HG03108 (cell line): ENCODE measurements at regions not wholly inside any gene's neighbourhood (a gene's known extent, or its start where the extent isn't known, plus 50 kb on each side); places are given as distances from the start of the nearest gene placed in this dataset.

Experiments
- ATAC-seq: cut with Tn5 transposase; IDR thresholded peaks from one replicate; pipeline ENCODE4 v1.9.1; 2021; ENCODE audit warnings: moderate library complexity; ENCODE audit not compliant: unreplicated experiment

DNA sequence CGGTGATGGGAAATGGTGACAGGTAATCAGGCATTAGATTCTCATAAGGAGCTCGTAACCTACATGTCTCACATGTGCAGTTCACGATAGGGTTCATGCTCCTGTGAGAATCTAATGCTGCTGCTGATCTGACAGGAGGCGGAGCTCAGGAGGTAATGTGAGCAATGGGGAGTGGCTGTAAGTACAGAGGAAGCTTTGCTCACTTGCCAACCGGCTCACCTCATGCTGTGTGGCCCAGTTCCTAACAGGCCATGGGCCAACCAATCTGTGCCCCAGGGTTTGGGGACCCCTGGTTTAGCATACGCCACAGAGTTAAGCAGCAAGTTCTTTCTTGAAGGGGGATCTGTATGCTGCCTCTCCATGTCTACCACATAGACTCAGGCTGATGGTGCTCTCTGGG is 133.1 kb downstream of the IQUB start:
- ATAC-seq, result no peak

DNA sequence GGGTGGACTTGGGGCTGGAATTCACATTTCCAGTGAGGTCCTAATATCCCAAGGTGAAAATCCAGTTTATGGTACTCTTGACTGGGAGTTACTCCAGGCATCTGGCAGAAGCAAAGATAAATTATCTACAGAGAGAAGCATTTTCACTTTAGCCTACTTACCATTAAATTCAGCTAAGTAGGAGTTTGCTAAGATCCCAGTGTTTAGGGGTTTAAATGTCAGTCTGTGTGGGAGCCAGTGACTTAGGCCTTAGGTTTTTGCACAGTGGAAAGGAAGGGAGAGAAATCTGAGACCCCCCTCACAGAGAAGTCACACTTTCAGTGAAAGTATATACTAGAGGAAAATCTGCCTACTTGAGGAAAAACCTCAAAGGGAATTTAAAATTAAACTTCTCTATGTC is 134.2 kb downstream of the IQUB start:
- no peak for ATAC-seq

DNA sequence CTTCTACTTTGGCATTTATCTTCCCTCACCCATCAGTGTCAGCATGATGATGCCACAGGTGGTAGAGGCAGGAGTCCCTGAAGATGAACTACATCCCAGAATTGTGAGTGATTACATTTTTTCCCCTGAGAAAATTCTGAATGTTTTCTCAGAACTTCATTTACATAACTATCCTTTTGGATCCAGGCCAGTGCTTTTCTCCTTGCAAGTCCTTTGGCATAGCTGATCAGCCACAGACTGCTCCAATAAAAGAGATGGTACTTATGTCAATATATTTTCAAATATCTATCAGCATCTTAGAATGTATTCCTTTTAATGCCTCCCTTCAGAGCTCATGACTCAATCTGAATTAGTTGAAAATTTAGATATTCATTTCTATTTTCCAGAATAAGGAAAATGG is 135.5 kb downstream of the IQUB start:
- ATAC-seq, result no peak

DNA sequence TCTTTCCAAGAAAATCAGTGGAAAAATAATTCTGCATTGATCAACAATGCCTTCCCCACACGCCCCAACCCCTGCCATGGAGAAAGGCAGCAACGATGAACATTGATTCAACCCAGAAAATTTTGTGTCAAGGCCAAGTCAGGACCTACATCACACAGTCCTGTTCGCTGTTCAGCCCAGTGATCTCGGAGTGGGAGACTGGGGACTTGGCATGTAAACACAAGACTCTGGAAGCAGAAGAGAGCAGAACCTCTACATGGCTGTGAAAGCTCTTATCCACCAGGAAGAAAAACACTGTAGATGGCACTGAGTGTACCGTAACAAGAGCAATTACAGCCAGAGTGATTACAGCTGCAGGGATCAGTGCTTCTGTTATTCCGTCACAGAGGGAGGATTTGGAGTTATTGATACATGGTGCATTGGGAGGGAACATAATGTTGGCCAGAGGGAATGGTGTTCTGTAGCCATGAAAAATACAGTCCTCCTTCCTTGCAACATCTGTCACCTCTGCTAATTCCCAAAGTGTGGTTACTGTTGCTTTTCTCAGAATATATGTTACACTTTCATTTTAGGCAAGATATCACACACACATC is 136.6 kb downstream of the IQUB start:
- ATAC-seq, result no peak

DNA sequence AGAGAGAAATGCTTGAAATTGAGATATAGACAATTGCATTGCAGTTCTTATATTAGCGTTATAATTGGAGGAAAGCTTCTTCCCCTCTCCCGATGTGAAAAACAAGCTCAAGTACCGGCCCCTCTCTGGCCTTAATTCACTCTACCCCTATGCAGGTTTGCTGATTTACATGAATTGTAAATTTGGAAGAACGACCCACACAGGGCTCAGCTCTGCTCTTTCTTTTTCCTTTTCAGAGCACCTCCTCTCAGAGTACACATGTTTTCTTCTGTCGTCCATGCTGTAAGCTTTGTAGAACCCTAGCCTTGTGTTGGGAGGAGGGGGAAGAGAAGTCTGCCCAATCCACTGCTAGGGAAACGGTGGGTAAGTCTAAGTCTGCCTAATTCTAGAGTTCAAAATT is 140.8 kb downstream of the IQUB start:
- no peak for ATAC-seq

DNA sequence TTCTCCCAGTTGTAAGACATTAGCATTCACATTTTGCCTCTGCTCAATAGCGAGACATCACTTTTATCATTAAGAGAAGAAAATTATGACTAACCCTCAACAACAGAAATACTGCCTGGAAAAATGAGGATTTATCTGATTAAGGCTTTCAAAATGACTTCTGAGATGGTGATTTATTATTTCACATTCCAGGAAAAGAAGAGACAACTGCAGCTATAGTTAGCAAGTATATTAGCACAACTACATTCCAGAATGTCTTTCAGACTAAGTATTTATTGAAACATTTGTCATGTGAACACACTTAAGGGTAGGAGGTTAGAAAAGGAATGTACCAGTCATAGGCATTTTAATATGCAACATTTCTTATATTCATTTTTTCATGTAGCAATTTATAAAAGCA is 162.0 kb downstream of the IQUB start:
- ATAC-seq, result no peak

DNA sequence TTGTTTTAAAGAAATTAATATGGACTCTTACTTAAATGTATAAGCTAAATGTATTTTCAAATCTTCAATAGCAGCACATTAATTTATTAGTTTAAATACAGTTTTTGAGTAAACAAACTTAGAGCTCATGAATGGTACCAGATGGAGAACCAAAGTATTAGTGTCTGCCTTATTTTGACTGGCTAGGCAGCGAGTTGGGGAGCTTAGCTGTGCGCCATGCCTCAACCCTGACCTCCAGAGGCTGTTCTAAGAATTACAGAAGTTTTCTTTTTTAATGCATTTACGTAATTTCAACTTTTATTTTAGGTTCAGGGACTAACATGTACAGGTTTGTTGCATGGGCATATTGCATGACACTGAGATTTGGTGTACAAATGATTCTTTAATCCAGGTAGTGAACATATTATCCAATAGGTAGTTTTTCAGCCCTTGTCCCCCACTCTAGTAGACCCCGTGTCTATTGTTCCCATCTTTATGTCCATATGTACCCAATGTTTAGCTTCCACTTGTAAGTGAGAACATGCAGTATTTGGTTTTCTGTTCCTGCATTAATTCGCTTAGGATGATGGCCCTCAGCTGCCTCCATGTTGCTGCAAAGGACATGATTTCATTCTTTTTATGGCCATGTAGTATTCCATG is 166.8 kb downstream of the IQUB start:
- ATAC-seq, result peak; percentile 81

DNA sequence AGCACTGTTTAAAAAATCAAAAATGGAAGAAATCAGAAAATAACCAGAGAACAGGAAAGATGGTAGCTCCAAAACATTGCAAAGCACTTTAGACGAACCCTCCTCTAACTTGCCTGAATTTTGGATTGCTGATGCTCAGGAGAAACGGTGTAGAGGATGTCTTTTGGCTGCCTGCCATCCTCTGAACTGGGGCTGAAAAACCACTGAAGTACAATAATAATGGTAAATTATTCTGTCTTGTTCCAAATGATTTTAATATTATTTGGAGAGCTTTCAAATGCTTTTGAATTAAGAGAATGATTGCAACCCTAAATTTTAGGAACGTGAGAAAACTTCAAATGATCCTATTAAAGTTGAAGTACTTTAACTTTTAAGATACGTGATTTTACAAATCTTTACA is 167.3 kb upstream of the SLC13A1 start:
- no peak for ATAC-seq

DNA sequence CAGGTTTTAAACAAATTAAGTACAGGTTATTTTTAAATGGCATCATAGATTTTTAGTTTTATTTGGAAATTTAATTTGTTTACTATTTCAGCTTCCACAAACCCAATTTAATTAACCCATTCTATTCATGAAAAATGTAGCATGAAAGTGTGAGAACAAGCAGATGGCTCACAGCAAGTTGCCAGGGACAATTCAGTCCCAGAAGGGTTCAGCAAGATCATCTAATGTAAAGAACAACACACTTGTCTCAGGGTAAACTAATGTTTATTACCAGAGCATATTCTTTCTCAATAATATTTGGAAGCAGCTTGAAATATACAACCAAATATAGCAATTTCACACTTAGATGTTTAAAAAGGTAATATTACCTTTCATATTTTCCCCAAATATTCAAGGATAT is 166.9 kb upstream of the SLC13A1 start:
- no peak for ATAC-seq

DNA sequence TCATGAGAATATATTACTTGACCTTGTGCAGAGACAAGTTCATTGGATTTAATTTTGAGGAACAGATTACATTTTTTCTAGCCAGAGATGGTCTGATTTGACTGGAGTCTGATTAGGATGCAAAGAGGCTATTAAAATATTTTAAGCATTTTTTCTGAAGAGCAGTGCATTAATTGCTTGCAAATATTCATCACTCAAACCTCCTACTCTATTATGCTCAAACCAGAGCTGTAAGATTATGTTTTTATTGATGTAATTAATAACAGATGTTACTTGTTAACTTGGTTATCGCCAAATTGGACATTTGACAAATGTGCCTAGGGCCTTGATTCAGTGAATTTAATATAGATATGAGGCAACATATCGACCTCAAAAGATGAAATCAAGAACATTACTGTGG is 160.9 kb upstream of the SLC13A1 start:
- ATAC-seq, result no peak

DNA sequence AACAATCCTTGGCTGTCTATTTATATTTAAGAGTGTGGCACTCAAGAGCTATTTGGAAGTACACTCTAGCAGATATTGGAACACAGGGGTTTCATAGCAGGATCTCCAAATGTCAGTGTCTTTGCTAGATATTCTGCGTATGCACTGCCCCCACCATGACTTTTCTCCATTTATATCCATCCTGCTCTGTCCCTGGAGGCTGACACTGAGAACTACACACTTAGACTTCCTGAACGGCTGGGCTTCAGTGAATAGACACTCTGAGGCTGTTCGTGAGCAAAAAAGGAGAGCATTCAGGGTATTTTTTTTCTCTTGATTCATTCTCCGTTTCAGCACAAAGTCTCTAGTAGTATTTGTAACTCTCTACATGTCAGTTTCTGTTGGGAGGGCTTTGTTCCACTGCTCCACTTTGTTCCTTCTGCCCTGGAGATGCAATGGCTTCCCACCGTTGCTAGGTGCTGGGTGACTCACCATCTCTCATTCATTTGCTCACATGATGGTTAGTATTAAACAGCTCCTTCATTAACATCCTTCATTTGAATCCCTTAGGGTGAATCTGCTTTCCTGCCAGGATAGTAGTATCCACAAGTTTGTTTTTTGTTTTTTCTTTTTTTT is 155.9 kb upstream of the SLC13A1 start:
- no peak for ATAC-seq

DNA sequence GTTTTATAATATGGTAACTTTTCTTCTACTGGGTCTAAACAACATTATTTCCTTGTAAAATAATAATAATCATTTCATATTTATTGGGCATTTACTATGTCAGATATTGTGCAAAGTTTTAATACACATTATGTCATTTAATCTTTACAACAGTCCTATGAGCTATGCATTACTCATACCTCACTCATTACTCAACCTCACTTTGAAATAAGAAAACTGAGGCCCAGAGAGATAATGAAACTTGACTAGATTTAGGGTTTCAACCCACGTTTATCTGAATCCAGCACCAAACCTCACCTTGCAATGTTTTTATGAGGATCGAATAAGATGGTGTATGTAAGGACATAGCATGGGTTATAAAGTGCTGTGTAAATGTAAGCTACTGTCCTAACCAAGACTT is 153.2 kb upstream of the SLC13A1 start:
- ATAC-seq, result no peak

DNA sequence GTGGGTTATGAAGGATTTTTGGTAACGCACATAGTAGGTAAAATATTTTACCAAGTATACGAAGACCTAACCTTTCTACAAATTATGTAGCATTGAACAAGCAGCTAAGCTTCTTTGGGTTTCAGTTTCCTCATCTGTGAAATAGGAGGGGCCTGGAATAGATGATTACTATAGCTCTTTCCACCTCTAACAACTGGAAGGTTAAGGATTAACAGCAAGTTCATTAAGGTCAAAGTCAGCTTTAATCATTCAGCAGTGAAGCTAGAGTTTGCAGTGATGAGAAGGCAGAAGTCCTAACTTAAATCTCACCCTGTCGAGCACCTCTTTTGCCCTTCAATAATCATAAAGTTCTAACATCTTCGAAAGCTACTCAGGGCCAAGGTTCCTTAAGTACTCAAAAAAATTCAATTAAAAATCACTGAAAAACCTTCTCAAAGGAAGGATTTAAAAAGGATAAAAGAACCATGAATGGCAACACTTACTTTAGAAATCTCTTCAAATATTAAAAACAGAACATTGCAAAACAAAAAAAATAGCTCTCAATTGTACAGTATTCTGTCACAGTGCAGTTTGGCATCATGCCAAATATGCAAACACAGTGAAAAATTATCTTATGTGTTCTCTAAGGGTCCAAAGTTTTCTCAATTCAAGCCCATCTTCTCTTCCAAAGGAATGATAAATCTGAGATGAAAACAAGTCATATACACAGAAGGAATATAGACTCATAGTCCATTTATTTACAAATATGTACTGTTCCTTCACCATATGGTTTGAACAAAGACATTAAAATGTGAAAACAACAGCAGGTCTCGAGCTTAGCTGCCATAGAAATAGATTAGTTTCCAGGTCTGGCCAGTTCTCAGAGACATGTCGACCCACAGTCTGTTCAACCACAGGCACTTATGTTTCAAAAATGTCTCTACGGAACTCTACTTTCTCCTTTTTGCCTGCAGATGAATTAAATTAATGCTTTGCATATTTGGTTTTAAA is 152.0 kb upstream of the SLC13A1 start:
- ATAC-seq, result no peak

DNA sequence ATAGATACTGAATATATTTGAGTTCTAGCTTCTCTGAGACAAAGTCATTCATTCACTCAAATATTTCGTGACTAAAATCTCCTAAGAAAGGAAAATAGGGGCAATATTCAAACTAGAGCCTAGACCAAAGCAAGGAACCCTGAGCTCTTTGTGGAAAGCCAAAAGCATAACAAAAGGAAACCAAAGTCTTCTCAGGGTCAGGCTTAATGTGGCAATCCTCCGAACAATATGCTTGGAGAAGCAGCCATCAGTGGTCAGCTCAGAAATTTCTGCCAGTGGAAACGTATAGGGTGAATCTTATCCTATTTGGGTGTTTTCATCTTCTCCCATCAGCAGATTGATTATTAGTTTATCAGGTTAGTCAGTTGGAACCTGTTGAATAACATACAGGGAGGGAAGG is 151.3 kb upstream of the SLC13A1 start:
- no peak for ATAC-seq

DNA sequence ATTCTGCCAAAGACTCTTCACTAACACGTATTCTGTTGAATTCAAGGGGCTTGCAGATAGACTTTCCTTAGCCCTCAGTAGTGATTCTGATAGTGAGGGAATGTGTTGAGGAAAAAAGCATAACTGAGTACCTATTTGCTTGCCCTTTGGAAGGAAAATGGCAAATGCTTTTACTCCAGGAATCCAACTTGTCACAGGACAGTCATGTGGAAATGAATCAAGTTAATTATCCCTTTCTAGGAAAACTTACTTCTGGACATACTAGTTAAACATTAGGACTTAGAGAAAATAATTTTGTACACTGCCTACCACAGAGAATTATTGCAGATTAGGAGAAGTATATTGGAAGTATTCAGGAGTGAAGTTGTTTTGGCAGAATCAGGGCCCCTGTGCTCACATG is 148.9 kb upstream of the SLC13A1 start:
- no peak for ATAC-seq

DNA sequence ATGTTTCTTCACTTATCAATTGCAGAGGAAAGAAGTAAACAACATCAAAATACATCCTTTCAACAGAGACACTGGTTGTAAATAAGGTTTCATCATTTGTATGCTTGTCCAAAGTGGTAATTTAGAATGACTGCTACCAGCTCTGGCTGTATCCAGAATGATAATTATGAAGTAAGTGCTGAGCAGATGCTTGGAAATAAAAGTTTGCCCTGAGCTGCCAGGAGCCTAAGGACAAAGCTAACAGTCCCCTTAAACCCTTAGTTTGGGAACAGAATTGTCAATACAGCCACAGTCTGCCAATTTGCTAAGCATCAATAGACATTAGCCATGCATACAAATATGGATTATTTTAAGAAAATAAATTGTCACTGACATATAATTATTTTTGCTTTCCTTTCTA is 147.0 kb upstream of the SLC13A1 start:
- no peak for ATAC-seq

DNA sequence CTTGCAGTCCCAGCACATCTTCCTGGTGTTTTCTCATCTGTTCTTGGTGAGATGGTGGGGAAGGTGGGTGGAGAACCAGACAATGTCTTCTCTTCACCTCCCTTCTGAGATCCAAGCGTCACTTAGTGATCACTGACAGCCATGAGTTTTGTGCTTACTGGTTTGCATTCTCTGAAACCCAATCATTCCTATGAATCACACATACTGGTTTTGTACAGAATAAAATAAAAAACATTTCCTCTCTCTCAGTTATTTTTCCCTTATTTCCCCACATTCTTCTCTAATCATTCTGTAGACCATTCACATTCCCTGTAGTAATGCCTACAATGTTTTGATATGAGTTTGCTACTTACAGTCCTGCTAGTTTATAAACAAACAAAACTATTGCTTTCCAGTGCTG is 143.8 kb upstream of the SLC13A1 start:
- ATAC-seq, result no peak

DNA sequence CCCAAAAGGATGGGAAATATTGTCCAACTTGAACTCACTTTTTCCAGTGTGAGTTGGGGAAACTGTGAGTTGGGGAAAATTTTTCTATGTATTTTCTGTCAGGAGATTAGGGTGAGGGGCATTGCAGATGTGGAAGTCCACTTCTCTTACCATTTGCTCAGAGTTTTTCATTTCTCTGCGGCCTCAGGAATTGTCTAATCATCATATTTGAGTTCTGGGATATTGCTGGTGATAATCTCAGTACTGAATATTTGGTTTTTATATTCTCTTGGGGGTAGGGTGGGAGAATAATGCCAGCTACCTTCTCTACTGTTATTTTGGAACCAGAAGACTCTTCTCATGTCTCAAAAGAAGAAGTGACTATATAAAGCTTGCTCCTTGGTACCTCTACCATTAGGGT is 141.3 kb upstream of the SLC13A1 start:
- no peak for ATAC-seq

DNA sequence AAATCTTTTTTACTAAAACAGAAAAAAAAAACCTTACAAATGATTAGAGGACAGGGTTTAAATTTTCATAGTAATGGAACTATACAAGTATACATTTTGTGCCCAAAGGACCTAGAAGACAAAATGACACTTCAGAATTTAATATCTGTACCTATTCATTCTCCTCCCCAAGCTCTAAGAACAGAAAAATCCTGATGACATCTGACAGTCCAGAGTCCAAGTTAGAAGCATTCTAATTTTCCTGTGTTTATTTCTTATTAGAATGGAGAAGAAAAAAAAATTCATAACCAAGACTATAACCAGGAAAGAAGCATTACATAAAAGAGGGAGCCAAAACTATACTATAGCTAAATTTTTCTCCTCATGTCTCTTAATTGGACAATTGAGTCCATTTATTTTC is 138.9 kb upstream of the SLC13A1 start:
- ATAC-seq, result no peak

DNA sequence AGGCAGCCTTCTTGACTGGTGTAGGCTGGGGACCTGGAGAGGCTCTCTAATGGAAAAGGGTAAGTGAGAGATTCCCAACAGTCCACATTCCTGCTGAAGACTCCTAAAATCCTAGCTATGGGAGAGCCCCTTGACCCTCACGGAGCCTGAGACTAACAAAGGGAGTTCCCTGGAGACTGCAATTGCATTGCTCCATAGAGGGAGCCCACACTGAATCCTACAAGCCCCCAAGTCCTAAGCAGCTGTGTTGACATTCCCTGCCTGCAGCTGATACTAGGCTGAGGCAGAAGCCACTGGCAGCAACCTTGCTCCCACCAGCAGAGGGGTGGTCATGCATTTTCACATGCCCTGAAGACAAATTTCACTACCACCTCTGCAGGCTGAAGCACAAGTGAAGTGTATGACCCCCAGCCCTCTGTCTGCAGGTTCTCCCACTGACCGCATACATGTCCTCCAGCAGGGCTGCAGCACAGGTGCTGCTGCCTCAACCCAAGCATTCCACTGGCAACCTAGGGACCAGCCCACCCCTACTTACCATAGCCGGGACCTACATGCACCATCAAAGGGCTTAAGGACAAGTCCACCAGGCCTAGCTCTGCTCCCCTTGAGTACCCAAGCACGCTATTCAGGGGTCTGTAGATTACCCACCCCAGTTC is 130.3 kb upstream of the SLC13A1 start:
- no peak for ATAC-seq

DNA sequence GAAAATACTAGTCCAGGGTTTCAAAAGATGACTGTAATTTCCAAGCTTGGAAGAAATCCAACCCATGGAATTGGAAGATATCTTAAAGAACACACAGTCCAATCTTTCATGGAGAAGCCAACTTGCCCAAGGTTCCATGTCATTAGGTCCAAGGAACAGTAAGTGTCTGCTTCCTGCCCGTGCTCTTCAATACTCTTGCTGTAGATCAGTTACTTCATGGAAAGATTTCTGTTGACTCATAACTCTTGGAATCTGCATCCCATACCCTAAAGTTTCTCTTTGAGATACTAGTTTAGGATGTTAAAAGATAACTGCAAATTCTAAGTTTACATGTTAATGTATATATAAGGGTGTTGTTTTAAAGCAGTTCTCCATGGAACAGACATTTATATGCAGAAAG is 127.9 kb upstream of the SLC13A1 start:
- no peak for ATAC-seq
